Vagina (tissue), 2 donors: ENCODE measurements at regions not wholly inside any gene's neighbourhood (a gene's known extent, or its start where the extent isn't known, plus 50 kb on each side); places are given as distances from the start of the nearest gene placed in this dataset.

Experiments
- CTCF ChIP-seq, 3 experiments: fragments of 450-650 bp in 2 of 3; fragments of 200-600 bp in 1 of 3; sonication (generic) in 1 of 3; IDR thresholded peaks; one replicate each; pipeline ENCODE4 v1.5.1; 2017 to 2019; ENCODE audit warnings: antibody characterized with exemption in 3 of 3, mild to moderate bottlenecking in 2 of 3, moderate library complexity in 2 of 3
- POLR2A ChIP-seq, 2 donors: fragments of 450-650 bp; IDR thresholded peaks; one replicate each; pipeline ENCODE4 v1.6.1; 2017; ENCODE audit warnings: antibody characterized with exemption in 2 of 2, mild to moderate bottlenecking in 2 of 2, moderate library complexity in 2 of 2

- TF ChIP-seq CTCF (IDR thresholded peaks at IDR 0.05) (no peak), POLR2A (IDR thresholded peaks at IDR 0.05) (no peak)
Observed at GRCh38 chr3:181300033-181300432, 310.5 kb upstream of the DNAJC19 start.
